ENCODE measurements at regions not wholly inside any gene's neighbourhood (a gene's known extent, or its start where the extent isn't known, plus 50 kb on each side); places are given as distances from the start of the nearest gene placed in this dataset.
"Not testable (repeated sequence)": the region's sequence is repeated elsewhere in the genome, so short reads cannot be mapped to it uniquely, and the experiment has no call there.

DNA sequence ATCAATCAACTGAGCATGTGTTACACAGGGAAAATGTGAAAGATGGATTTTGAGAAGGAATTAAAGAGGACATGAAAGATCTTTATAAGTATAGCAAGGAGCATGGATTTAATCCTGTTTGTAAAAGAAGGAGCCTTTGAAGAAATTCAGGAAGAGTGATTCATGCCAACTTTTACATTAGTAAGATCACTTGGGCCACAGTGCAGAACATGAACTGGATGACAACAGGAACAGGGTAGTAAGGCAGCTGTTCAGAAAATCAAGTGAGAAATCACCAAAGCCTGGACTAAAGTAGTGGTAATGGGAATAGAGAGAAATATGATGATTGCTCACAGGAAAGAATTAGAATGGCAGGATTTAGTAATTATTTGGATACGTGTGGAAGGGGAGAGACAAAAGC lies 265.7 kb upstream of the PCDH7 start:
- DNase-seq, result no peak

GRCh38 chr4:30456716-30457115 lies 263.5 kb upstream of the PCDH7 start:
- no peak for DNase-seq

GRCh38 chr4:30460818-30461217 lies 259.4 kb upstream of the PCDH7 start:
- DNase-seq, result no peak

DNA sequence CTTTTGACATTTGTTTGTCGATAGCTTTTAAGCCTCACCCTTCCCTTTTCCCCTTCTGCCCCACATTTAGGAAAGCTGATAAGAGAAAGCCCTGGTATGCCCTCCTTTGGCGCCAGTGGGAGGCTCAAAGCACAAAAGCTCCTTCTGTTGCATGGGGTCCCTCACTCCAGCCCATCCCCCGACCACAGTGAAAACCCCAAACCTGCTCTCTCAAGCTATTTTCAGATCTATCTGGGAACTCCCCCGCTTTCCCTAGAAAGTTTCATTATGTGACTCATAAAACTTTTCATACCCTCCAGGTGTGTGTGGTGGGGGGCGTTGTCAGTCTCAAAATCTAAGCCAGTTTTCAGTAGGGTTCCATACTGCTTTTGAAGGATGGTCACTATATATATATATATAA lies 259.0 kb upstream of the PCDH7 start:
- no peak for DNase-seq

- DNase-seq, result no peak
These were observed 257.6 kb upstream of the PCDH7 start for GRCh38 chr4:30462445-30463090.

- DNase-seq, result no peak
These were observed 248.3 kb upstream of the PCDH7 start for GRCh38 chr4:30471861-30472260.

DNA sequence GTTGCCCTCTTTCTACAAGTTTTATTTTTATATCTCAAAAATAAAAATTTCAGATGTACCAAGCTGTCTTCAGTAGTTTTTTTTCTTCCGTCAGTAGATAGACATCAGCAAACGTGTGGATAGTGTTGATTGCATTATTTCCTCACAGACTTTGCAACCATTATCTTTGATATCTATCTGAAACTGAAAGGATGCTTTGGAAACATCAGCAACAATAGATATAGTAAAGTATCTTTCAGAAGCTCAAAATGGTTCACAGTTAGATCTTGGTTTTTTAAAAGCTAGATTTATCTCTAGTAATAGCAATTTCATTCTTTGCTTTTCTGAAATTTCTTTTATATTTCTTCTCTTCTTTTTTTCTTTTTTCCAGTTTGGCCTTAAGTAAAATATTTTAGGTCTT lies 246.9 kb upstream of the PCDH7 start:
- no peak for DNase-seq

- DNase-seq, result no peak
These were observed 224.9 kb upstream of the PCDH7 start for GRCh38 chr4:30495251-30495650.

GRCh38 chr4:30495651-30496310 lies 224.4 kb upstream of the PCDH7 start:
- DNase-seq, result no peak

- DNase-seq, result no peak
These were observed 208.4 kb upstream of the PCDH7 start for GRCh38 chr4:30511751-30512150.

DNA sequence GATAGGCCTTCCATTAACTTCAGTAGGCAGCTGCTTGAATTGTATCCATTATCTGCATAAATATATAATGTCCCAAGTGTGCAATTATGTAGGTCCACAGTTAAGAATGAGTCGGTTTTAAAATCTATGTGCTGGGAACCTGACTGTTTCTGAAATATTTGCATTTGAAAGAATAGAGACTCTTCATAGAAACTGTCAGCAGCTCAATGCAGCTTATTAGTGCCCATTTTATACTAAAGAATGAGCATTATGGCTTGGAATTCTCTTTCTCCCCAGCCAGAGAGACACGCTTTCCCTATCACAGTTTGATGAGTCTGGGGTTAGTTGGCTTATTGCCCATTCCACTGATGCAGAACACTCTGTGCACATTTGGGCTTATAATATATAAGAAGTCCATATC lies 202.0 kb upstream of the PCDH7 start:
- no peak for DNase-seq

GRCh38 chr4:30525662-30526315 lies 194.4 kb upstream of the PCDH7 start:
- no peak for DNase-seq

GRCh38 chr4:30535255-30535654 lies 184.9 kb upstream of the PCDH7 start:
- DNase-seq, result no peak

DNA sequence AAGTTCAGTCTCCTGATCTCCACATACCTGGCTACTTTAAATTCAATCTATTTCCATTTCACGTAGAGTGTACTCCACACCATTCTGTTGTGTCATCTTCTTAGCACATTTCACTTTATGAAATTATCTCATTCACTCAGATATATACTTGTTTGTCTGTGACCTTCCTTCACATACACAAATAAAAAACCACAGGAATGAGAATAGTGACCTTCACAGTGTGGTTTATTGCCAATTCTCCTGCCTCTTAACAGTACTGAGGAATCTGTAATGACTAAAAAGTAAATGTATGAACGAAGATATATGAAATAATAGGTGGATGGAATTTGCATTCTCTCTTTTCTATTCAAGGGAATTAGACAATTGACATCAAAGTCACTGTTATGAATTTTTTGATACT lies 183.9 kb upstream of the PCDH7 start:
- DNase-seq, result no peak

DNA sequence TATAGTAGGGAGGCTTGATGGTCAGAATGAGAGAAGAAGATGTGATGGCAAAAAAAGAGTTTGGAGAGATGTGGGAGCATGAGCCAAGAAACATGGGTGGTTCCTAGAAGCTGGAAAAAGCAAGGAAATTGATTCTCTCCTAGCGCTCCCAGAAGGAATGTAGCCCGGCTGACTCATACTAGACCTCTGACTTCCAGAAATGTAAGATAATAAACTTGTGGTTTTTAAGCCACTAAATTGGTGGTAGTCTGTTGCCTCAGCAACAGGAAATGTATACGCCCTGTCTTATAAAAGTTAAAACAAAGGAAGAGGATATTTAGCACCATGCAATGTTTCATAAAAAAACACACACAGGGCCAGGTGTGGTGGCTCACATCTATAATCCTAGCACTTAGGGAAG lies 182.7 kb upstream of the PCDH7 start:
- no peak for DNase-seq

DNA sequence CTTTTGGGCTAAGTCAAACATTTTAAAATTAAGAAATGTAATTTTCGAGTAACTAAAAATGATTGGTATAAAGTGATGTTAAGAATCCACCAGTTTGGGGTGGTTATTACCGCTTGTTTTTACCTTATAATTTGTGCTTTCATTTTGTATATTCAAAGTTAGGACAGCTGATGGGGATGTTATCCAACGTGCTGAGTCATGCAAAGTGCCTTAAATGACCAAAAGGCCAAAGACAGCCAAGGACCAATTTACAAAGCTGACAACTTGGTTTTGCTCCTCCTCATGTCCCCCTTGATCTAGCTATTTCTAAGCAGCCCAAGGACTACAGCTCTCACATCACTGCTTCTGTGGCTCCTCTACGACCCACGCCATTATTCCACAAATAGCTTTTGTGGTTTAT lies 181.4 kb upstream of the PCDH7 start:
- DNase-seq, result no peak

DNA sequence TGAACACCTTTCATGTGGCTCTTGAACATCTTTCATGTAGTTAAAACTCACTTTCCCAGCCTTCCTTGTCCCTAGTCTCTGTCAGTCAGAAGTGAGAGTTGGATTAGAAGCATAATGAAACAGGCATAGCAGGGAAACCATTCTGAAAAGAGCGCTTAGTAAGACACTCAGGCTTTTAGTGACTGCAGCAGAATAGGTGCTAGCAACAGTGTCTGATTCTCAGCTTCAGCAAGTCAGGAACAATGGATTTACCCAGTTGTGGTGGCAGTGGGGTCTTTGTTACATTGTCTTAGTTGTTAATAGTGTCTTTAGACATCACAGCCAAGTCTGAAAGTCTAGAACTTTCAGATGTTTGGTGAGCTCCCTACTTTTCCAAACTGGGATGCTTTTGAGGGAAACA lies 177.1 kb upstream of the PCDH7 start:
- DNase-seq, result no peak

- no peak for DNase-seq
These were observed 167.0 kb upstream of the PCDH7 start for GRCh38 chr4:30553151-30553550.

- no peak for DNase-seq
These were observed 166.5 kb upstream of the PCDH7 start for GRCh38 chr4:30553706-30554105.

- no peak for DNase-seq
These were observed 164.4 kb upstream of the PCDH7 start for GRCh38 chr4:30555775-30556174.

- DNase-seq, result no peak
These were observed 160.7 kb upstream of the PCDH7 start for GRCh38 chr4:30559481-30559880.

DNA sequence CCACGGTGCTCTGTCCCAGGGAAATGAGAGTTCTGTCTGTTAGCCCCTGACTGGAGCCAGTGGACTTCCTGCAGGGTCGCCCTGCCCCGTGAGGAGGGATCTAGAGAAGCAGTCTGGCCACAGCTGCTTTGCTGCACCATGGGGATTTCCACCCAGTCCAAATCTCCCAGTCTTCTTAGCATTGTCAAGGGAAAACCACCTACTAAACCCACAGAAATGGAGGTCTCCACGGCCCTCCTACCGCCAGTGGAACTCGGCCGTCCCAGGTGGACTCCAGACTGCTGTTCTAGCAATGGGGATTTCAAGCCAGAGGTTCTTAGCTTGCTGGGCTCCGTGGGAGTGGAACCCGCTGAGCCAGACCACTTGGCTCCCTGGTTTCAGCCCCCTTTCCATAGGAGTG lies 133.3 kb upstream of the PCDH7 start:
- DNase-seq, result no peak

DNA sequence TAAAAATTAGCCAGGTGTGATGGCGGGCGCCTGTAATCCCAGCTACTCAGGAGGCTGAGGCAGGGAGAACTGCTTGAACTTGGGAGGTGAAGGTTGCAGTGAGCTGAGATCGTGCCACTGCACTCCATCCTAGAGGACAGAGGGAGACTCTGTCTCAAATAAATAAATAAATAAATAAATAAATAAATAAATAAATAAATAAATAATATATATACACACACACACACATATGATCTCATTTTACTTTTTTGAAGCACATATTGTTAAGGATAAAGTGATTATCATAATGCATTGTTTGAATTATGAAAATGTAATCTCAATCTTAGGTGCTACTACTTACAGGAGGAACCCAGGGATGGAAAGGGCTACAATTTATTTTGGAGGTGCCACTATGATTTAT lies 130.5 kb upstream of the PCDH7 start:
- not testable (repeated sequence) for DNase-seq

Data from occipital lobe (tissue), 1 donor.